CD4-positive, alpha-beta T cell (primary cell): ENCODE measurements at regions not wholly inside any gene's neighbourhood (a gene's known extent, or its start where the extent isn't known, plus 50 kb on each side); places are given as distances from the start of the nearest gene placed in this dataset.

Source experiments
- ATAC-seq: fragments of 200-7000 bp; cut with Tn5 transposase; one replicate; pipeline ENCODE4 v1.10.0; 2022; ENCODE audit warnings: mild to moderate bottlenecking; ENCODE audit not compliant: poor library complexity
- CTCF ChIA-PET: fragments of 350-600 bp; sonication (Branson Sonifier 250); formaldehyde crosslinking; loops from one replicate; lab custom pipeline; 2021; ENCODE audit warnings: antibody characterized with exemption, inconsistent platforms; lab: Charles Lee
- POLR2A ChIA-PET: fragments of 350-600 bp; sonication (Branson Sonifier 250); formaldehyde crosslinking; loops from one replicate; lab custom pipeline; 2021; ENCODE audit warnings: antibody characterized with exemption, inconsistent platforms; lab: Charles Lee
- DNase-seq, 14 experiments: peaks; one replicate each; pipeline ENCODE4 v3.0.0-alpha.2; 2013 to 2020; ENCODE audit warnings: mixed read lengths in 2 of 14
- H3K27ac ChIP-seq, 2 donors: one replicate each; pipeline versions ENCODE4 v1.5.1 to v1.7.0; 2013; ENCODE audit warnings: low read length in 2 of 2, low read depth in 1 of 2, mild to moderate bottlenecking in 1 of 2
- H3K27me3 ChIP-seq, 2 experiments: 1 replicate in 1 of 2; 2 replicates in 1 of 2; pipeline versions ENCODE4 v1.6.1 to v1.7.0; 2013; ENCODE audit warnings: low read length in 2 of 2, control low read depth in 1 of 2, mild to moderate bottlenecking in 1 of 2, moderate library complexity in 1 of 2; ENCODE audit not compliant: insufficient read depth in 2 of 2, control insufficient read depth in 1 of 2
- H3K36me3 ChIP-seq: one replicate; pipeline ENCODE4 v1.6.1; 2013; ENCODE audit warnings: low read length, control low read depth; ENCODE audit not compliant: insufficient read depth
- H3K4me1 ChIP-seq: one replicate; pipeline ENCODE4 v1.6.1; 2013; ENCODE audit warnings: low read length, control low read depth; ENCODE audit not compliant: insufficient read depth
- H3K4me3 ChIP-seq: one replicate; pipeline ENCODE4 v1.5.1; 2013; ENCODE audit warnings: mild to moderate bottlenecking, low read length, moderate library complexity
- H3K9me3 ChIP-seq, 2 experiments: 1 replicate in 1 of 2; 2 replicates in 1 of 2; pipeline versions ENCODE4 v1.6.1 to v1.7.0; 2013; ENCODE audit warnings: low read length in 2 of 2, mild to moderate bottlenecking in 2 of 2, control low read depth in 1 of 2, moderate library complexity in 1 of 2; ENCODE audit not compliant: control insufficient read depth in 1 of 2, insufficient read depth in 1 of 2
- H3K27ac Mint-ChIP-seq: one replicate; pipeline ENCODE4 v1.8.0; 2020; ENCODE audit warnings: mixed read lengths
- H3K27me3 Mint-ChIP-seq: one replicate; pipeline ENCODE4 v1.8.0; 2021; ENCODE audit warnings: mixed read lengths
- H3K36me3 Mint-ChIP-seq: one replicate; pipeline ENCODE4 v1.8.0; 2021; ENCODE audit warnings: low read depth, mixed read lengths
- H3K4me1 Mint-ChIP-seq: one replicate; pipeline ENCODE4 v1.8.0; 2021; ENCODE audit warnings: low read depth, mixed read lengths
- H3K4me3 Mint-ChIP-seq: one replicate; pipeline ENCODE4 v1.8.0; 2020; ENCODE audit warnings: mild to moderate bottlenecking, mixed read lengths
- H3K9me3 Mint-ChIP-seq: one replicate; pipeline ENCODE4 v1.8.0; 2020; ENCODE audit warnings: mixed read lengths
- CTCF ChIP-seq: fragments of 200-600 bp; IDR thresholded peaks from one replicate; pipeline ENCODE4 v1.8.0; 2022; ENCODE audit warnings: antibody characterized with exemption, mild to moderate bottlenecking
- intact Hi-C, 2 experiments: fragments of 100-400 bp; cut with DNase I in 1 of 2; cut with micrococcal nuclease in 1 of 2; formaldehyde crosslinking; loops; one replicate each; pipeline versions ENCODE4 v1.15.1 to v1.9.0; 2023 to 2025; cut with DNase I, micrococcal nuclease

DNA sequence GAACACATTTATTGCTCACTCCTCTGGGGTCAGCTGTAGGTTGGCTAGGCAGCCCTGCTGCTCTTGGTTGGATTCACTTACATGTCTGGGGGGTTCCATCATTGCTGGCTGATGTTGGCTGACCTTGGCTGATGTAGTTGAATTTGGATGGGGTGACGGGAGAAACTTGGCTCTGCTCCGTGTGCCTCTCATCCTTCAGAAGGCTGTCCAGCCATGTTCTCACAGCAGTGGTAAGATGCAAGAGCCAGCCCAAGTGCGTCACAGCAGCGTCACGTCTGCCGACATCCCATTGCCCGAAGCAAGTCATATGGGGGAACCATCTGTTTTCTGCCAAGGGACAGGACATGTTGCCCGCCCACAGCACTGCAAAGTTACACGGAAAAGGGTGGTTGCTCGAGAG, 613.5 kb downstream of the MATN1 start:
- peaks cover 80% of the 10 kb centered on the region for H3K27me3 Mint-ChIP-seq
- POLR2A ChIA-PET, result no interaction called here

GRCh38 chr1:30108186-30108585, 615.2 kb downstream of the MATN1 start:
- H3K27me3 ChIP-seq, result peaks cover 11 to 25% of the 10 kb centered on the region in 2 experiments
- no peaks in the 10 kb centered on the region for H3K36me3 ChIP-seq
- H3K9me3 ChIP-seq, result peaks cover 0 to under 1% of the 10 kb centered on the region in 2 experiments
- H3K4me1 ChIP-seq, result no peaks in the 10 kb centered on the region
- Mint-ChIP-seq H3K36me3 (no peaks in the 10 kb centered on the region), H3K4me3 (no peak overlapping the region), H3K9me3 (no peaks in the 10 kb centered on the region), H3K4me1 (no peaks in the 10 kb centered on the region), H3K27ac (no peak overlapping the region), H3K27me3 (peaks cover 67% of the 10 kb centered on the region)
- no peak overlapping the region for H3K4me3 ChIP-seq
- CTCF ChIA-PET, result interaction anchor here (0.6 kb wide), 1 partner anchor 821 kb away, joined by 4 read pairs; no protein-coding TSS in a partner anchor
- POLR2A ChIA-PET, result interaction anchor here (0.7 kb wide), 1 partner anchor 9 kb away, joined by 3 read pairs; no protein-coding TSS in a partner anchor
- no peak for TF ChIP-seq CTCF
- intact Hi-C loops, result no loop called here
- H3K27ac ChIP-seq, result no peak overlapping the region
- DNase-seq, result no peak
- ATAC-seq, result no peak

More for the DNA sequence above, 613.5 kb downstream of the MATN1 start:
- CTCF ChIA-PET, result no interaction called here
- Histone ChIP-seq H3K27ac (no peak overlapping the region), H3K27me3 (peaks cover 11 to 26% of the 10 kb centered on the region in 2 experiments), H3K36me3 (no peaks in the 10 kb centered on the region), H3K4me1 (no peaks in the 10 kb centered on the region), H3K9me3 (no peaks in the 10 kb centered on the region), H3K4me3 (no peak overlapping the region)
- Mint-ChIP-seq H3K9me3 (no peaks in the 10 kb centered on the region), H3K4me3 (no peak overlapping the region), H3K4me1 (no peaks in the 10 kb centered on the region), H3K36me3 (no peaks in the 10 kb centered on the region), H3K27ac (no peak overlapping the region)
- no peak for DNase-seq
- ATAC-seq, result no peak
- no peak for TF ChIP-seq CTCF
- intact Hi-C loops, result no loop called here

DNA sequence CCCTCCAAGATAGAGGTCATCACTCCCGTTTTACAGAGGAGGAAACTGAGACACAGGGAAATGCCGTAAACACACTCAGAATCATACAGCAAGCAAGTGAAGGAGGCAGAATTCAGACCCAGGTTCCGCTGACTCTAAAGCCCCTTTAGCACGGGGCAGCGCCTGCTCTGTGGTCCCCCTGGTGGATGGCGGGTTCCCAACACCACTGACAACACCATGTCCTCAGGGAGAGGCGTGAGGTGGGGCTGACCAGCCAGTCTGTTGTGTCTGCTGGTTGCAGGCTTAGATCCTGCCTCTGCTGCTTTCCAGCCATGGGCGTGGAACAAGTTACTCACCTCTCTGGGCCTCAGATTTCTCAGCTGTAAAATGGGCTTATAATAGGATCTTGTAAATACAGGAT, 617.3 kb downstream of the MATN1 start:
- Histone ChIP-seq H3K4me3 (no peak overlapping the region), H3K27me3 (peaks cover 3 to 12% of the 10 kb centered on the region in 2 experiments), H3K27ac (no peak overlapping the region), H3K9me3 (peaks cover 0 to 5% of the 10 kb centered on the region in 2 experiments), H3K36me3 (no peaks in the 10 kb centered on the region), H3K4me1 (no peaks in the 10 kb centered on the region)
- Mint-ChIP-seq H3K4me3 (no peak overlapping the region), H3K36me3 (no peaks in the 10 kb centered on the region), H3K9me3 (no peaks in the 10 kb centered on the region), H3K4me1 (no peaks in the 10 kb centered on the region), H3K27me3 (peaks cover 60% of the 10 kb centered on the region), H3K27ac (no peak overlapping the region)
- intact Hi-C loops, result loop anchor here in 1 of 2 experiments (2.0 kb wide), 1 partner anchor 869 kb away; the partner anchor contains the start of gene PTPRU
- DNase-seq, result peak in 1 of 14 experiments; percentile 4
- ChIA-PET CTCF (no interaction called here), POLR2A (no interaction called here)
- no peak for ATAC-seq
- peak; percentile 20 for TF ChIP-seq CTCF
